NT2/D1 (cell line): ENCODE measurements at regions not wholly inside any gene's neighbourhood (a gene's known extent, or its start where the extent isn't known, plus 50 kb on each side); places are given as distances from the start of the nearest gene placed in this dataset.

Source experiments
- SUZ12 ChIP-seq: IDR thresholded peaks from 2 replicates; pipeline ENCODE4 v1.6.1; 2011; ENCODE audit not compliant: insufficient read length, insufficient read depth; ENCODE audit errors: extremely low read depth
- YY1 ChIP-seq: IDR thresholded peaks from 2 replicates; pipeline ENCODE4 v1.6.1; 2011; ENCODE audit not compliant: insufficient read length, insufficient read depth

- TF ChIP-seq SUZ12: no peak
- TF ChIP-seq YY1: no peak
Observed at GRCh38 chr12:107225635-107226034, 132.3 kb upstream of the CRY1 start.
